ENCODE measurements at regions not wholly inside any gene's neighbourhood (a gene's known extent, or its start where the extent isn't known, plus 50 kb on each side); places are given as distances from the start of the nearest gene placed in this dataset.

- intact Hi-C loops (cut with micrococcal nuclease): no loop called here
- DNase-seq (no peak), ATAC-seq (no peak)
- no peaks in the 10 kb centered on the region for H3K9me3 ChIP-seq (ENCODE audit: control insufficient read depth, insufficient read depth, low read length)
- 80% methylated on average over 1 of the region's 1 CpG for WGBS (ENCODE audit: insufficient coverage)
- no peaks in the 10 kb centered on the region for H3K4me1 ChIP-seq (ENCODE audit: control insufficient read depth, insufficient read depth, low read length)
- peaks cover 5 to 46% of the 10 kb centered on the region in 2 donors for H3K27me3 Mint-ChIP-seq (ENCODE audit: low read depth in 2 of 2)
- no peak overlapping the region for H3K4me3 Mint-ChIP-seq
- no peaks in the 10 kb centered on the region for H3K4me1 Mint-ChIP-seq
- no peak overlapping the region for H3K27ac Mint-ChIP-seq
- no peak overlapping the region for H3K4me3 ChIP-seq (ENCODE audit: low read length)
- no peak overlapping the region for H3K27ac ChIP-seq (ENCODE audit: low read length)
- H3K9me3 Mint-ChIP-seq: no peaks in the 10 kb centered on the region
- H3K36me3 Mint-ChIP-seq: no peaks in the 10 kb centered on the region
- TF ChIP-seq, protein P1, sequence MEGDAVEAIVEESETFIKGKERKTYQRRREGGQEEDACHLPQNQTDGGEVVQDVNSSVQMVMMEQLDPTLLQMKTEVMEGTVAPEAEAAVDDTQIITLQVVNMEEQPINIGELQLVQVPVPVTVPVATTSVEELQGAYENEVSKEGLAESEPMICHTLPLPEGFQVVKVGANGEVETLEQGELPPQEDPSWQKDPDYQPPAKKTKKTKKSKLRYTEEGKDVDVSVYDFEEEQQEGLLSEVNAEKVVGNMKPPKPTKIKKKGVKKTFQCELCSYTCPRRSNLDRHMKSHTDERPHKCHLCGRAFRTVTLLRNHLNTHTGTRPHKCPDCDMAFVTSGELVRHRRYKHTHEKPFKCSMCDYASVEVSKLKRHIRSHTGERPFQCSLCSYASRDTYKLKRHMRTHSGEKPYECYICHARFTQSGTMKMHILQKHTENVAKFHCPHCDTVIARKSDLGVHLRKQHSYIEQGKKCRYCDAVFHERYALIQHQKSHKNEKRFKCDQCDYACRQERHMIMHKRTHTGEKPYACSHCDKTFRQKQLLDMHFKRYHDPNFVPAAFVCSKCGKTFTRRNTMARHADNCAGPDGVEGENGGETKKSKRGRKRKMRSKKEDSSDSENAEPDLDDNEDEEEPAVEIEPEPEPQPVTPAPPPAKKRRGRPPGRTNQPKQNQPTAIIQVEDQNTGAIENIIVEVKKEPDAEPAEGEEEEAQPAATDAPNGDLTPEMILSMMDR (IDR thresholded peaks at IDR 0.05): no peak
- H3K36me3 ChIP-seq (ENCODE audit: control insufficient read depth, insufficient read depth, low read length): no peaks in the 10 kb centered on the region
- H3K27me3 ChIP-seq (ENCODE audit: control insufficient read depth, insufficient read depth, low read length): no peaks in the 10 kb centered on the region
These were observed 54.0 kb upstream of the CSF3R start for GRCh38 chr1:36536727-36537126.

GRCh38 chr1:36534711-36535412 lies 52.1 kb upstream of the CSF3R start:
- H3K36me3 ChIP-seq (ENCODE audit: control insufficient read depth, insufficient read depth, low read length): no peaks in the 10 kb centered on the region
- Mint-ChIP-seq H3K27me3 (ENCODE audit: low read depth in 2 of 2) (peaks cover 5 to 42% of the 10 kb centered on the region in 2 donors), H3K36me3 (no peaks in the 10 kb centered on the region), H3K27ac (no peak overlapping the region), H3K9me3 (no peaks in the 10 kb centered on the region), H3K4me3 (no peak overlapping the region), H3K4me1 (no peaks in the 10 kb centered on the region)
- TF ChIP-seq, protein P1 (IDR thresholded peaks at IDR 0.05): no peak
- no peak overlapping the region for H3K4me3 ChIP-seq (ENCODE audit: low read length)
- no peak overlapping the region for H3K27ac ChIP-seq (ENCODE audit: low read length)
- no peaks in the 10 kb centered on the region for H3K9me3 ChIP-seq (ENCODE audit: control insufficient read depth, insufficient read depth, low read length)
- intact Hi-C loops (cut with micrococcal nuclease): no loop called here
- DNase-seq (no peak), ATAC-seq (no peak)
- WGBS (ENCODE audit: insufficient coverage): 76% methylated on average over 12 of the region's 12 CpGs
- H3K4me1 ChIP-seq (ENCODE audit: control insufficient read depth, insufficient read depth, low read length): no peaks in the 10 kb centered on the region
- H3K27me3 ChIP-seq (ENCODE audit: control insufficient read depth, insufficient read depth, low read length): no peaks in the 10 kb centered on the region

DNA sequence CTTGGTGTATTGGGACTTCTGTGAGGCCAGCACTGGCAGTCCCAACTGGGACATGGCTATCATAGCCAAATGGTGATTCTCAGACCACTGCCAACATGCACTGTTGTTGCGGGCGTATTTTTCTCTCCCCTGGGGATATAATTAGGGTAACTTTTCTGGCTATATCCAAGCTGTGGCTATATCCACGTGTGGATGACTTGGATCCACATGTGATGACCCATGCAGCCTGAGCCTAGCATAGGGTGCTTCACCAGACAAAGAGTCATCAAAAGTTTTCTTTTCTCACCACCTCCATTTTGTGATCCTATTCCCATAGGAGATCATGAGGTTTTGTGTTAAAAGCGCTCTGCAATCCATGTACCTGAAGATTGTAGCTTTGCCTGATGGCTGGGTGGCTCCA lies 51.2 kb upstream of the CSF3R start:
- Mint-ChIP-seq H3K36me3 (no peaks in the 10 kb centered on the region), H3K27me3 (ENCODE audit: low read depth in 2 of 2) (peaks cover 5 to 32% of the 10 kb centered on the region in 2 donors), H3K4me1 (no peaks in the 10 kb centered on the region), H3K4me3 (no peak overlapping the region), H3K27ac (no peak overlapping the region), H3K9me3 (no peaks in the 10 kb centered on the region)
- H3K27me3 ChIP-seq (ENCODE audit: control insufficient read depth, insufficient read depth, low read length): no peaks in the 10 kb centered on the region
- ATAC-seq (no peak), DNase-seq (no peak)
- H3K9me3 ChIP-seq (ENCODE audit: control insufficient read depth, insufficient read depth, low read length): no peaks in the 10 kb centered on the region
- H3K4me3 ChIP-seq (ENCODE audit: low read length): no peak overlapping the region
- H3K36me3 ChIP-seq (ENCODE audit: control insufficient read depth, insufficient read depth, low read length): no peaks in the 10 kb centered on the region
- WGBS (ENCODE audit: insufficient coverage): 81% methylated on average over 4 of the region's 4 CpGs
- TF ChIP-seq, protein P1 (IDR thresholded peaks at IDR 0.05): no peak
- intact Hi-C loops (cut with micrococcal nuclease): no loop called here
- H3K27ac ChIP-seq (ENCODE audit: low read length): no peak overlapping the region
- no peaks in the 10 kb centered on the region for H3K4me1 ChIP-seq (ENCODE audit: control insufficient read depth, insufficient read depth, low read length)

DNA sequence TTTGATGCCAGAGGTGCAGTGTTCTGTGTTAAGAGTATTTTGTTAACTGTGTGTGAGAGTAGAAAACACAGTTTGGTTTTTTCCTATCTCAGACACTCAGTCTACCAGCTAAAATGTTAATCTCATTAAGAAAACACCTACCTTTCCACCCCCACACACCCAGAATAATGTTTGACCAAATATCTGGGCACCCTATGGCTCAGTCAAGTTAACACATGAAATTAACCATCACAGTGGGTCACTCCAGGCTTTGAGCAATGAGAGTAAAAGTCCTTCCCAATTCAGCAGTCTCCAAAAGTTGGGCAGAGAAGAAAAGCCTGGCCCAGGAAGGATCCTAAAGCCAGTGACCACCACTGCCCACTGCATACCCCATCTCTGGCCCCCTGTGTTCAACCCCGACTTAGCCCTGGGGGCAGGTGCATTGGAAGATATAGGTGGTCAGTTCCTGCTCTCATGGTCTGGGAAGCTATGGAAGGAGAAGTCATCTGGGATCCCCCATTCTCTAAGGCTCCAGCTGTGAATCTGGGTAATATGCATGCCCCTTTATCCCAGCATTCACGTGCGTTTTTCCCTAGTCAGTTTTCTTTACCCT lies 50.2 kb upstream of the CSF3R start:
- H3K36me3 ChIP-seq (ENCODE audit: control insufficient read depth, insufficient read depth, low read length): no peaks in the 10 kb centered on the region
- 94% methylated on average over 2 of the region's 3 CpGs for WGBS (ENCODE audit: insufficient coverage)

More for the DNA sequence above, 50.2 kb upstream of the CSF3R start:
- ATAC-seq (no peak), DNase-seq (no peak)
- intact Hi-C loops (cut with micrococcal nuclease): no loop called here
- H3K4me1 ChIP-seq (ENCODE audit: control insufficient read depth, insufficient read depth, low read length): no peaks in the 10 kb centered on the region
- Mint-ChIP-seq H3K4me3 (no peak overlapping the region), H3K27ac (no peak overlapping the region), H3K4me1 (no peaks in the 10 kb centered on the region), H3K36me3 (no peaks in the 10 kb centered on the region), H3K9me3 (no peaks in the 10 kb centered on the region), H3K27me3 (ENCODE audit: low read depth in 2 of 2) (peaks cover 5 to 30% of the 10 kb centered on the region in 2 donors)
- TF ChIP-seq, protein P1 (IDR thresholded peaks at IDR 0.05): no peak
- no peak overlapping the region for H3K4me3 ChIP-seq (ENCODE audit: low read length)
- no peaks in the 10 kb centered on the region for H3K27me3 ChIP-seq (ENCODE audit: control insufficient read depth, insufficient read depth, low read length)
- no peak overlapping the region for H3K27ac ChIP-seq (ENCODE audit: low read length)
- H3K9me3 ChIP-seq (ENCODE audit: control insufficient read depth, insufficient read depth, low read length): no peaks in the 10 kb centered on the region

Measured in natural killer cell (primary cell).